Posterior vena cava (tissue), 2 donors: ENCODE measurements at regions not wholly inside any gene's neighbourhood (a gene's known extent, or its start where the extent isn't known, plus 50 kb on each side); places are given as distances from the start of the nearest gene placed in this dataset.
"Not testable (repeated sequence)": the region's sequence is repeated elsewhere in the genome, so short reads cannot be mapped to it uniquely, and the experiment has no call there.

Experiments used
- DNase-seq: peaks from one replicate; pipeline ENCODE4 v3.0.0-alpha.2; 2020; ENCODE audit warnings: low spot score
- intact Hi-C, 2 donors: fragments of 100-400 bp; cut with DNase I; formaldehyde crosslinking; loops; one replicate each; pipeline versions ENCODE4 v1.14.1 to v1.14.2; 2022 to 2023
- donor health status: DM: yes; HTN: yes; CAD: no.
- donor health status: DM: yes; HTN: yes; CAD: no.

GRCh38 chr1:185487936-185488335, 170.9 kb upstream of the IVNS1ABP start:
- DNase-seq, result no peak
- intact Hi-C loops, result no loop called here

- no peak for DNase-seq
- intact Hi-C loops, result no loop called here
Observed at GRCh38 chr1:185487026-185487425, 170.0 kb upstream of the IVNS1ABP start.

GRCh38 chr1:185486346-185486745, 169.3 kb upstream of the IVNS1ABP start:
- DNase-seq, result no peak
- intact Hi-C loops, result no loop called here

- intact Hi-C loops, result no loop called here
- no peak for DNase-seq
Observed at GRCh38 chr1:185483664-185484450, 166.8 kb upstream of the IVNS1ABP start.

GRCh38 chr1:185483217-185483616, 166.2 kb upstream of the IVNS1ABP start:
- intact Hi-C loops, result no loop called here
- DNase-seq, result no peak

GRCh38 chr1:185480545-185480944, 163.5 kb upstream of the IVNS1ABP start:
- no peak for DNase-seq
- intact Hi-C loops, result no loop called here

- no peak for DNase-seq
- intact Hi-C loops, result no loop called here
Observed at GRCh38 chr1:185479796-185480195, 162.8 kb upstream of the IVNS1ABP start.

GRCh38 chr1:185478877-185479276, 161.8 kb upstream of the IVNS1ABP start:
- no peak for DNase-seq
- intact Hi-C loops, result no loop called here

GRCh38 chr1:185477638-185478580, 160.9 kb upstream of the IVNS1ABP start:
- no peak for DNase-seq
- intact Hi-C loops, result no loop called here

- DNase-seq, result no peak
- intact Hi-C loops, result no loop called here
Observed at GRCh38 chr1:185474440-185475149, 157.6 kb upstream of the IVNS1ABP start.

GRCh38 chr1:185473186-185473585, 156.1 kb upstream of the IVNS1ABP start:
- intact Hi-C loops, result no loop called here
- DNase-seq, result no peak

GRCh38 chr1:185468626-185469025, 151.6 kb upstream of the IVNS1ABP start:
- no peak for DNase-seq
- intact Hi-C loops, result no loop called here

GRCh38 chr1:185467122-185467521, 150.1 kb upstream of the IVNS1ABP start:
- no peak for DNase-seq
- intact Hi-C loops, result no loop called here

- intact Hi-C loops, result no loop called here
- DNase-seq, result no peak
Observed at GRCh38 chr1:185464777-185465176, 147.7 kb upstream of the IVNS1ABP start.

- intact Hi-C loops, result no loop called here
- no peak for DNase-seq
Observed at GRCh38 chr1:185463433-185463832, 146.4 kb upstream of the IVNS1ABP start.

GRCh38 chr1:185463011-185463410, 146.0 kb upstream of the IVNS1ABP start:
- no peak for DNase-seq
- intact Hi-C loops, result no loop called here

- DNase-seq, intact Hi-C loops: not testable (repeated sequence)
Observed at GRCh38 chr1:185460723-185461122, 143.7 kb upstream of the IVNS1ABP start.

GRCh38 chr1:185459141-185459540, 142.1 kb upstream of the IVNS1ABP start:
- intact Hi-C loops, result no loop called here

GRCh38 chr1:185458670-185459069, 141.6 kb upstream of the IVNS1ABP start:
- intact Hi-C loops, result no loop called here
- DNase-seq, result no peak

More at GRCh38 chr1:185459141-185459540, 142.1 kb upstream of the IVNS1ABP start:
- no peak for DNase-seq
